H1 (cell line): ENCODE measurements at regions not wholly inside any gene's neighbourhood (a gene's known extent, or its start where the extent isn't known, plus 50 kb on each side); places are given as distances from the start of the nearest gene placed in this dataset.

Source experiments
- CEBPB ChIP-seq: IDR thresholded peaks from 2 replicates; pipeline ENCODE4 v1.6.1; 2012; ENCODE audit warnings: low read depth, low read length
- EZH2 ChIP-seq: fragments of 200-600 bp; sonication (generic); IDR thresholded peaks from 2 replicates; pipeline ENCODE4 v1.7.1; 2012; ENCODE audit warnings: low read depth, mild to moderate bottlenecking, moderate library complexity, low read length, inconsistent platforms; ENCODE audit not compliant: severe bottlenecking
- PHF8 ChIP-seq: fragments of 200-600 bp; sonication (generic); conservative IDR thresholded peaks from 2 replicates; pipeline ENCODE4 v1.7.1; 2012; ENCODE audit warnings: low read depth, mild to moderate bottlenecking, inconsistent platforms, low read length, moderate library complexity
- POLR2AphosphoS5 ChIP-seq: IDR thresholded peaks from 2 replicates; pipeline ENCODE4 v1.6.1; 2011; ENCODE audit warnings: low read depth, low read length
- SP1 ChIP-seq: IDR thresholded peaks from 2 replicates; pipeline ENCODE4 v1.6.1; 2011; ENCODE audit warnings: low read depth, low read length
- SP2 ChIP-seq: IDR thresholded peaks from 2 replicates; pipeline ENCODE4 v1.6.1; 2012; ENCODE audit warnings: mild to moderate bottlenecking, low read length, inconsistent platforms
- TF ChIP-seq, protein P1 (sequence below), 3 experiments: IDR thresholded peaks; 1 replicate in 2 of 3; 2 replicates in 1 of 3; pipeline versions ENCODE4 v1.5.1 to v1.6.1; 2011; ENCODE audit warnings: low read length in 3 of 3, mild to moderate bottlenecking in 3 of 3, inconsistent platforms in 2 of 3, low read depth in 1 of 3, moderate library complexity in 1 of 3; ENCODE audit not compliant: insufficient read depth in 1 of 3; ENCODE audit errors: control extremely low read depth in 1 of 3

DNA sequence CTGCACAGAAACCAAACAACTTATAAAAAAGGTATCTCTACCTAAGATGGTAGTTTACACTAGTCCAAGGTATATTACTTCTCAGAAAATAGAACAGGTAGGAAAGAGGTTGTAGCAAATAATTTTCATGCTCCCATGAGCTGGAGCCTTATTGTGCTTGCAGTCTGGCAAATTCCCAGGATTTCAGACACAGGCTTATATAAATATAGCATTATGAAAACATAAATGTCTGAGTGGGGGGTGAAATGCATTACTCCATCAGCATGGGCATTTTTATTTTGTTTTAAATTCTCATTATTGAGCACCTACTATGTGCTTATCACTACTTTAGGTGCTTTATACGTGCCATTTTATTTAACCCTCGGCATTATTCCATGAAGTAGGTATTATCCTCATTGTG lies 83.0 kb upstream of the PHYHIPL start:
- TF ChIP-seq EZH2 (no peak), POLR2AphosphoS5 (no peak), SP2 (no peak), CEBPB (no peak), SP1 (no peak), PHF8 (no peak)
- TF ChIP-seq, protein P1, sequence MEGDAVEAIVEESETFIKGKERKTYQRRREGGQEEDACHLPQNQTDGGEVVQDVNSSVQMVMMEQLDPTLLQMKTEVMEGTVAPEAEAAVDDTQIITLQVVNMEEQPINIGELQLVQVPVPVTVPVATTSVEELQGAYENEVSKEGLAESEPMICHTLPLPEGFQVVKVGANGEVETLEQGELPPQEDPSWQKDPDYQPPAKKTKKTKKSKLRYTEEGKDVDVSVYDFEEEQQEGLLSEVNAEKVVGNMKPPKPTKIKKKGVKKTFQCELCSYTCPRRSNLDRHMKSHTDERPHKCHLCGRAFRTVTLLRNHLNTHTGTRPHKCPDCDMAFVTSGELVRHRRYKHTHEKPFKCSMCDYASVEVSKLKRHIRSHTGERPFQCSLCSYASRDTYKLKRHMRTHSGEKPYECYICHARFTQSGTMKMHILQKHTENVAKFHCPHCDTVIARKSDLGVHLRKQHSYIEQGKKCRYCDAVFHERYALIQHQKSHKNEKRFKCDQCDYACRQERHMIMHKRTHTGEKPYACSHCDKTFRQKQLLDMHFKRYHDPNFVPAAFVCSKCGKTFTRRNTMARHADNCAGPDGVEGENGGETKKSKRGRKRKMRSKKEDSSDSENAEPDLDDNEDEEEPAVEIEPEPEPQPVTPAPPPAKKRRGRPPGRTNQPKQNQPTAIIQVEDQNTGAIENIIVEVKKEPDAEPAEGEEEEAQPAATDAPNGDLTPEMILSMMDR (IDR thresholded peaks at IDR 0.05; ENCODE audit: control extremely low read depth in 1 of 3, insufficient read depth in 1 of 3, low read depth in 1 of 3, low read length in 3 of 3): no peak
